ENCODE measurements at regions not wholly inside any gene's neighbourhood (a gene's known extent, or its start where the extent isn't known, plus 50 kb on each side); places are given as distances from the start of the nearest gene placed in this dataset.
A peak's percentile ranks its signal among the peaks of the same experiment; 100 is the strongest.

DNA sequence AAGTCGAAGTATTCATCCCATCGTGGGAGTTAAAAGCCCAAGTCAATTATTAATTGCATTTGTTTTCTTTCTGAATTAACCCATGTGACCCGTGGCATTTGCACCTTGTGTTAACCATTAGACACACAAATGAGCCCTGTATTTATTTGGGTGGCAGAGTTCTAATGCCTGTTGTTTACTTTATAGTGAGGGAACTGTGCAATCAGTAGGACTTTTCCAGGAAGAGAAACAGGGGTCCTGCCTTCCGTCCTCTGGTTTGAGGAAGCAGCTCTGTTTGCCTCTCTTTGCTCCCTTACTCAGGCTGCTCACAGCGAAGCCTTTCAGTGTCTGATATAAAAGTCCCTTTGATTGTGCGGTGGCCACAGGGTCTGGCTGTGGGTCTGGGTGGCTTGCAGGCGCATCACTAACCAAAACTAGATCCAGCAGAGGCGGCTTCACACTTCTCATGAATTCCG is 263.6 kb downstream of the PTTG2 start (continued):
- TF ChIP-seq, protein P1, sequence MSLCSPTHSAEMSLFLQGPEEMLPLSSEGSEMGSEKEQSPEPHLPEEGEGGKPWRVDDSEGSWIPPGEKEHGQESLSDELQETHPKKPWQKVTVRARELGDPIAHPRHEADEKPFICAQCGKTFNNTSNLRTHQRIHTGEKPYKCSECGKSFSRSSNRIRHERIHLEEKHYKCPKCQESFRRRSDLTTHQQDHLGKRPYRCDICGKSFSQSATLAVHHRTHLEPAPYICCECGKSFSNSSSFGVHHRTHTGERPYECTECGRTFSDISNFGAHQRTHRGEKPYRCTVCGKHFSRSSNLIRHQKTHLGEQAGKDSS (CRISPR knock-in tag; IDR thresholded peaks at IDR 0.05; ENCODE audit: borderline replicate concordance, low read depth), result no peak
- peak; percentile 72; the same call in 1 of the 2 replicates for TF ChIP-seq NFIC (IDR thresholded peaks at IDR 0.05; ENCODE audit: low read length)
- TF ChIP-seq, protein P2, sequence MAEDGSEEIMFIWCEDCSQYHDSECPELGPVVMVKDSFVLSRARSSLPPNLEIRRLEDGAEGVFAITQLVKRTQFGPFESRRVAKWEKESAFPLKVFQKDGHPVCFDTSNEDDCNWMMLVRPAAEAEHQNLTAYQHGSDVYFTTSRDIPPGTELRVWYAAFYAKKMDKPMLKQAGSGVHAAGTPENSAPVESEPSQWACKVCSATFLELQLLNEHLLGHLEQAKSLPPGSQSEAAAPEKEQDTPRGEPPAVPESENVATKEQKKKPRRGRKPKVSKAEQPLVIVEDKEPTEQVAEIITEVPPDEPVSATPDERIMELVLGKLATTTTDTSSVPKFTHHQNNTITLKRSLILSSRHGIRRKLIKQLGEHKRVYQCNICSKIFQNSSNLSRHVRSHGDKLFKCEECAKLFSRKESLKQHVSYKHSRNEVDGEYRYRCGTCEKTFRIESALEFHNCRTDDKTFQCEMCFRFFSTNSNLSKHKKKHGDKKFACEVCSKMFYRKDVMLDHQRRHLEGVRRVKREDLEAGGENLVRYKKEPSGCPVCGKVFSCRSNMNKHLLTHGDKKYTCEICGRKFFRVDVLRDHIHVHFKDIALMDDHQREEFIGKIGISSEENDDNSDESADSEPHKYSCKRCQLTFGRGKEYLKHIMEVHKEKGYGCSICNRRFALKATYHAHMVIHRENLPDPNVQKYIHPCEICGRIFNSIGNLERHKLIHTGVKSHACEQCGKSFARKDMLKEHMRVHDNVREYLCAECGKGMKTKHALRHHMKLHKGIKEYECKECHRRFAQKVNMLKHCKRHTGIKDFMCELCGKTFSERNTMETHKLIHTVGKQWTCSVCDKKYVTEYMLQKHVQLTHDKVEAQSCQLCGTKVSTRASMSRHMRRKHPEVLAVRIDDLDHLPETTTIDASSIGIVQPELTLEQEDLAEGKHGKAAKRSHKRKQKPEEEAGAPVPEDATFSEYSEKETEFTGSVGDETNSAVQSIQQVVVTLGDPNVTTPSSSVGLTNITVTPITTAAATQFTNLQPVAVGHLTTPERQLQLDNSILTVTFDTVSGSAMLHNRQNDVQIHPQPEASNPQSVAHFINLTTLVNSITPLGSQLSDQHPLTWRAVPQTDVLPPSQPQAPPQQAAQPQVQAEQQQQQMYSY (CRISPR knock-in tag; IDR thresholded peaks at IDR 0.05), result no peak
- TF ChIP-seq KAT7 (CRISPR knock-in tag; IDR thresholded peaks at IDR 0.05; ENCODE audit: borderline replicate concordance), result 0 out of 2 replicates have a peak, but pooled peaks have one; percentile 23
- TF ChIP-seq SRY (CRISPR knock-in tag; IDR thresholded peaks at IDR 0.05), result no peak
- no peak for TF ChIP-seq FOXC1 (CRISPR knock-in tag; IDR thresholded peaks at IDR 0.05; ENCODE audit: borderline replicate concordance)
- no peak for TF ChIP-seq ZNF329 (CRISPR knock-in tag; IDR thresholded peaks at IDR 0.05; ENCODE audit: low read depth)
- TF ChIP-seq, protein P3, sequence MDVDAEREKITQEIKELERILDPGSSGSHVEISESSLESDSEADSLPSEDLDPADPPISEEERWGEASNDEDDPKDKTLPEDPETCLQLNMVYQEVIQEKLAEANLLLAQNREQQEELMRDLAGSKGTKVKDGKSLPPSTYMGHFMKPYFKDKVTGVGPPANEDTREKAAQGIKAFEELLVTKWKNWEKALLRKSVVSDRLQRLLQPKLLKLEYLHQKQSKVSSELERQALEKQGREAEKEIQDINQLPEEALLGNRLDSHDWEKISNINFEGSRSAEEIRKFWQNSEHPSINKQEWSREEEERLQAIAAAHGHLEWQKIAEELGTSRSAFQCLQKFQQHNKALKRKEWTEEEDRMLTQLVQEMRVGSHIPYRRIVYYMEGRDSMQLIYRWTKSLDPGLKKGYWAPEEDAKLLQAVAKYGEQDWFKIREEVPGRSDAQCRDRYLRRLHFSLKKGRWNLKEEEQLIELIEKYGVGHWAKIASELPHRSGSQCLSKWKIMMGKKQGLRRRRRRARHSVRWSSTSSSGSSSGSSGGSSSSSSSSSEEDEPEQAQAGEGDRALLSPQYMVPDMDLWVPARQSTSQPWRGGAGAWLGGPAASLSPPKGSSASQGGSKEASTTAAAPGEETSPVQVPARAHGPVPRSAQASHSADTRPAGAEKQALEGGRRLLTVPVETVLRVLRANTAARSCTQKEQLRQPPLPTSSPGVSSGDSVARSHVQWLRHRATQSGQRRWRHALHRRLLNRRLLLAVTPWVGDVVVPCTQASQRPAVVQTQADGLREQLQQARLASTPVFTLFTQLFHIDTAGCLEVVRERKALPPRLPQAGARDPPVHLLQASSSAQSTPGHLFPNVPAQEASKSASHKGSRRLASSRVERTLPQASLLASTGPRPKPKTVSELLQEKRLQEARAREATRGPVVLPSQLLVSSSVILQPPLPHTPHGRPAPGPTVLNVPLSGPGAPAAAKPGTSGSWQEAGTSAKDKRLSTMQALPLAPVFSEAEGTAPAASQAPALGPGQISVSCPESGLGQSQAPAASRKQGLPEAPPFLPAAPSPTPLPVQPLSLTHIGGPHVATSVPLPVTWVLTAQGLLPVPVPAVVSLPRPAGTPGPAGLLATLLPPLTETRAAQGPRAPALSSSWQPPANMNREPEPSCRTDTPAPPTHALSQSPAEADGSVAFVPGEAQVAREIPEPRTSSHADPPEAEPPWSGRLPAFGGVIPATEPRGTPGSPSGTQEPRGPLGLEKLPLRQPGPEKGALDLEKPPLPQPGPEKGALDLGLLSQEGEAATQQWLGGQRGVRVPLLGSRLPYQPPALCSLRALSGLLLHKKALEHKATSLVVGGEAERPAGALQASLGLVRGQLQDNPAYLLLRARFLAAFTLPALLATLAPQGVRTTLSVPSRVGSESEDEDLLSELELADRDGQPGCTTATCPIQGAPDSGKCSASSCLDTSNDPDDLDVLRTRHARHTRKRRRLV (CRISPR knock-in tag; IDR thresholded peaks at IDR 0.05), result no peak
- TF ChIP-seq, protein P4, sequence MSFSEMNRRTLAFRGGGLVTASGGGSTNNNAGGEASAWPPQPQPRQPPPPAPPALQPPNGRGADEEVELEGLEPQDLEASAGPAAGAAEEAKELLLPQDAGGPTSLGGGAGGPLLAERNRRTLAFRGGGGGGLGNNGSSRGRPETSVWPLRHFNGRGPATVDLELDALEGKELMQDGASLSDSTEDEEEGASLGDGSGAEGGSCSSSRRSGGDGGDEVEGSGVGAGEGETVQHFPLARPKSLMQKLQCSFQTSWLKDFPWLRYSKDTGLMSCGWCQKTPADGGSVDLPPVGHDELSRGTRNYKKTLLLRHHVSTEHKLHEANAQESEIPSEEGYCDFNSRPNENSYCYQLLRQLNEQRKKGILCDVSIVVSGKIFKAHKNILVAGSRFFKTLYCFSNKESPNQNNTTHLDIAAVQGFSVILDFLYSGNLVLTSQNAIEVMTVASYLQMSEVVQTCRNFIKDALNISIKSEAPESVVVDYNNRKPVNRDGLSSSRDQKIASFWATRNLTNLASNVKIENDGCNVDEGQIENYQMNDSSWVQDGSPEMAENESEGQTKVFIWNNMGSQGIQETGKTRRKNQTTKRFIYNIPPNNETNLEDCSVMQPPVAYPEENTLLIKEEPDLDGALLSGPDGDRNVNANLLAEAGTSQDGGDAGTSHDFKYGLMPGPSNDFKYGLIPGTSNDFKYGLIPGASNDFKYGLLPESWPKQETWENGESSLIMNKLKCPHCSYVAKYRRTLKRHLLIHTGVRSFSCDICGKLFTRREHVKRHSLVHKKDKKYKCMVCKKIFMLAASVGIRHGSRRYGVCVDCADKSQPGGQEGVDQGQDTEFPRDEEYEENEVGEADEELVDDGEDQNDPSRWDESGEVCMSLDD (CRISPR knock-in tag; IDR thresholded peaks at IDR 0.05; ENCODE audit: borderline replicate concordance), result 0 out of 2 replicates have a peak, but pooled peaks have one; percentile 50
- TF ChIP-seq ATF1 (CRISPR knock-in tag; IDR thresholded peaks at IDR 0.05), result peak; percentile 55
- TF ChIP-seq ZNF558 (CRISPR knock-in tag; IDR thresholded peaks at IDR 0.05; ENCODE audit: borderline replicate concordance), result no peak
- no peak for TF ChIP-seq FIP1L1 (IDR thresholded peaks at IDR 0.05; ENCODE audit: borderline replicate concordance, insufficient read depth, low read depth, low read length)
- TF ChIP-seq ZFX (CRISPR knock-in tag; IDR thresholded peaks at IDR 0.05; ENCODE audit: low read depth), result peak; percentile 19; the same call in 1 of the 2 replicates
- no peak for TF ChIP-seq SOX6 (IDR thresholded peaks at IDR 0.05)
- TF ChIP-seq SOX6 (CRISPR knock-in tag; IDR thresholded peaks at IDR 0.05), result peak; percentile 82
- TF ChIP-seq, protein P5, sequence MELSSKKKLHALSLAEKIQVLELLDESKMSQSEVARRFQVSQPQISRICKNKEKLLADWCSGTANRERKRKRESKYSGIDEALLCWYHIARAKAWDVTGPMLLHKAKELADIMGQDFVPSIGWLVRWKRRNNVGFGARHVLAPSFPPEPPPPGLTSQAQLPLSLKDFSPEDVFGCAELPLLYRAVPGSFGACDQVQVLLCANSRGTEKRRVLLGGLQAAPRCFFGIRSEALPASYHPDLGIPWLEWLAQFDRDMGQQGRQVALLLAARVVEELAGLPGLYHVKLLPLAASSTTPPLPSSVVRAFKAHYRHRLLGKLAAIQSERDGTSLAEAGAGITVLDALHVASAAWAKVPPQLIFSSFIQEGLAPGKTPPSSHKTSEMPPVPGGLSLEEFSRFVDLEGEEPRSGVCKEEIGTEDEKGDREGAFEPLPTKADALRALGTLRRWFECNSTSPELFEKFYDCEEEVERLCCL (CRISPR knock-in tag; IDR thresholded peaks at IDR 0.05; ENCODE audit: borderline replicate concordance), result no peak
